CD4-positive, CD25-positive, alpha-beta regulatory T cell (primary cell): ENCODE measurements at regions not wholly inside any gene's neighbourhood (a gene's known extent, or its start where the extent isn't known, plus 50 kb on each side); places are given as distances from the start of the nearest gene placed in this dataset.

Source experiments
- ATAC-seq, 2 donors: fragments of 150-1000 bp; cut with Tn5 transposase; one replicate each; pipeline ENCODE4 v1.10.0; 2021; ENCODE audit warnings: low read depth in 2 of 2, moderate number of reproducible peaks in 2 of 2, moderate library complexity in 1 of 2
- DNase-seq, 3 donors: peaks; one replicate each; pipeline versions ENCODE4 v3.0.0 to v3.0.0-alpha.2; 2012 to 2022; ENCODE audit warnings: mixed read lengths in 1 of 3
- H3K27ac ChIP-seq: one replicate; pipeline ENCODE4 v1.7.0; 2013; ENCODE audit warnings: mild to moderate bottlenecking, low read length; ENCODE audit not compliant: insufficient read depth, poor library complexity, severe bottlenecking
- H3K27me3 ChIP-seq: one replicate; pipeline ENCODE4 v1.7.0; 2013; ENCODE audit warnings: low read length; ENCODE audit not compliant: control insufficient read depth, insufficient read depth
- H3K36me3 ChIP-seq: one replicate; pipeline ENCODE4 v1.7.0; 2013; ENCODE audit warnings: mild to moderate bottlenecking, low read length, moderate library complexity; ENCODE audit not compliant: control insufficient read depth, insufficient read depth
- H3K4me1 ChIP-seq: 2 replicates; pipeline ENCODE4 v1.7.0; 2013; ENCODE audit warnings: mild to moderate bottlenecking, low read length; ENCODE audit not compliant: insufficient read depth, control insufficient read depth, poor library complexity, severe bottlenecking
- H3K4me3 ChIP-seq: one replicate; pipeline ENCODE4 v1.7.0; 2013; ENCODE audit warnings: low read depth, mild to moderate bottlenecking, low read length, moderate library complexity
- H3K9me3 ChIP-seq, 2 experiments: 1 replicate in 1 of 2; 2 replicates in 1 of 2; pipeline ENCODE4 v1.7.0; 2013; ENCODE audit warnings: low read length in 2 of 2, mild to moderate bottlenecking in 1 of 2, moderate library complexity in 1 of 2; ENCODE audit not compliant: control insufficient read depth in 2 of 2
- H3K27ac Mint-ChIP-seq, 3 donors: one replicate each; pipeline ENCODE4 v1.8.0; 2020 to 2022; ENCODE audit warnings: mild to moderate bottlenecking in 3 of 3, mixed read lengths in 3 of 3, moderate library complexity in 2 of 3
- H3K27me3 Mint-ChIP-seq: one replicate; pipeline ENCODE4 v1.8.0; 2022; ENCODE audit warnings: mild to moderate bottlenecking, mixed read lengths
- H3K36me3 Mint-ChIP-seq: one replicate; pipeline ENCODE4 v1.8.0; 2020; ENCODE audit warnings: mixed read lengths
- H3K4me1 Mint-ChIP-seq, 4 donors: one replicate each; pipeline ENCODE4 v1.8.0; 2020 to 2022; ENCODE audit warnings: mixed read lengths in 4 of 4, mild to moderate bottlenecking in 1 of 4
- H3K4me3 Mint-ChIP-seq, 4 donors: one replicate each; pipeline ENCODE4 v1.8.0; 2020 to 2022; ENCODE audit warnings: mild to moderate bottlenecking in 4 of 4, mixed read lengths in 4 of 4, moderate library complexity in 3 of 4
- H3K9me3 Mint-ChIP-seq, 7 donors: one replicate each; pipeline ENCODE4 v1.8.0; 2020 to 2022; ENCODE audit warnings: mixed read lengths in 7 of 7, mild to moderate bottlenecking in 3 of 7, moderate library complexity in 2 of 7

GRCh38 chr11:112656772-112657428 is 304.3 kb upstream of the NCAM1 start:
- Histone ChIP-seq H3K27me3 (no peaks in the 10 kb centered on the region), H3K4me1 (no peaks in the 10 kb centered on the region), H3K4me3 (no peak overlapping the region), H3K9me3 (no peaks in the 10 kb centered on the region), H3K36me3 (no peaks in the 10 kb centered on the region), H3K27ac (no peak overlapping the region)
- Mint-ChIP-seq H3K9me3 (peaks cover 0 to 1% (median 0%) of the 10 kb centered on the region in 7 donors), H3K27me3 (no peaks in the 10 kb centered on the region), H3K27ac (no peak overlapping the region), H3K4me1 (no peaks in the 10 kb centered on the region), H3K4me3 (no peak overlapping the region), H3K36me3 (no peaks in the 10 kb centered on the region)
- ATAC-seq: no peak
- DNase-seq: no peak

- no peaks in the 10 kb centered on the region for H3K9me3 ChIP-seq
- Mint-ChIP-seq H3K4me3 (no peak overlapping the region), H3K27me3 (no peaks in the 10 kb centered on the region), H3K9me3 (peaks cover 0 to 1% (median 0%) of the 10 kb centered on the region in 7 donors), H3K27ac (no peak overlapping the region), H3K4me1 (no peaks in the 10 kb centered on the region), H3K36me3 (no peaks in the 10 kb centered on the region)
- H3K36me3 ChIP-seq: no peaks in the 10 kb centered on the region
- ATAC-seq (no peak), DNase-seq (no peak)
- H3K4me3 ChIP-seq: no peak overlapping the region
- no peaks in the 10 kb centered on the region for H3K27me3 ChIP-seq
- H3K27ac ChIP-seq: no peak overlapping the region
- no peaks in the 10 kb centered on the region for H3K4me1 ChIP-seq
Measured at GRCh38 chr11:112658431-112658878, 302.8 kb upstream of the NCAM1 start.

GRCh38 chr11:112661146-112661545 is 300.1 kb upstream of the NCAM1 start:
- H3K27me3 ChIP-seq: no peaks in the 10 kb centered on the region
- Mint-ChIP-seq H3K4me3 (no peak overlapping the region), H3K9me3 (peaks cover 0 to 3% (median 0%) of the 10 kb centered on the region in 7 donors), H3K27ac (no peak overlapping the region), H3K36me3 (no peaks in the 10 kb centered on the region), H3K27me3 (no peaks in the 10 kb centered on the region), H3K4me1 (no peaks in the 10 kb centered on the region)
- H3K27ac ChIP-seq: no peak overlapping the region
- no peak for ATAC-seq
- no peaks in the 10 kb centered on the region for H3K4me1 ChIP-seq
- no peaks in the 10 kb centered on the region for H3K9me3 ChIP-seq
- H3K4me3 ChIP-seq: no peak overlapping the region
- H3K36me3 ChIP-seq: no peaks in the 10 kb centered on the region
- DNase-seq: no peak

- Histone ChIP-seq H3K4me1 (no peaks in the 10 kb centered on the region), H3K9me3 (no peaks in the 10 kb centered on the region), H3K36me3 (no peaks in the 10 kb centered on the region), H3K27ac (no peak overlapping the region), H3K4me3 (no peak overlapping the region), H3K27me3 (no peaks in the 10 kb centered on the region)
- no peaks in the 10 kb centered on the region for H3K36me3 Mint-ChIP-seq
- H3K27ac Mint-ChIP-seq: no peak overlapping the region
- H3K4me1 Mint-ChIP-seq: no peaks in the 10 kb centered on the region
- H3K27me3 Mint-ChIP-seq: no peaks in the 10 kb centered on the region
- peaks cover 0 to 3% (median 0%) of the 10 kb centered on the region in 7 donors for H3K9me3 Mint-ChIP-seq
- DNase-seq (no peak), ATAC-seq (no peak)
- H3K4me3 Mint-ChIP-seq: no peak overlapping the region
Measured at GRCh38 chr11:112661571-112661970, 299.6 kb upstream of the NCAM1 start.

- Histone ChIP-seq H3K27me3 (no peaks in the 10 kb centered on the region), H3K9me3 (no peaks in the 10 kb centered on the region), H3K4me1 (no peaks in the 10 kb centered on the region), H3K4me3 (no peak overlapping the region), H3K36me3 (no peaks in the 10 kb centered on the region), H3K27ac (no peak overlapping the region)
- Mint-ChIP-seq H3K9me3 (peaks cover 0 to 3% (median 0%) of the 10 kb centered on the region in 7 donors), H3K27me3 (no peaks in the 10 kb centered on the region), H3K4me1 (no peaks in the 10 kb centered on the region), H3K27ac (no peak overlapping the region), H3K36me3 (no peaks in the 10 kb centered on the region), H3K4me3 (no peak overlapping the region)
- ATAC-seq (no peak), DNase-seq (no peak)
Measured at GRCh38 chr11:112662554-112662953, 298.7 kb upstream of the NCAM1 start.

- ATAC-seq: no peak
- Histone ChIP-seq H3K27ac (no peak overlapping the region), H3K4me1 (no peaks in the 10 kb centered on the region), H3K27me3 (no peaks in the 10 kb centered on the region), H3K4me3 (no peak overlapping the region), H3K36me3 (no peaks in the 10 kb centered on the region), H3K9me3 (no peaks in the 10 kb centered on the region)
- no peak overlapping the region for H3K4me3 Mint-ChIP-seq
- no peaks in the 10 kb centered on the region for H3K36me3 Mint-ChIP-seq
- no peak for DNase-seq
- H3K27ac Mint-ChIP-seq: no peak overlapping the region
- H3K9me3 Mint-ChIP-seq: peaks cover 0 to 3% (median 0%) of the 10 kb centered on the region in 7 donors
- no peaks in the 10 kb centered on the region for H3K4me1 Mint-ChIP-seq
- no peaks in the 10 kb centered on the region for H3K27me3 Mint-ChIP-seq
Measured at GRCh38 chr11:112663947-112664634, 297.1 kb upstream of the NCAM1 start.

GRCh38 chr11:112665291-112665690 is 295.9 kb upstream of the NCAM1 start:
- Mint-ChIP-seq H3K27me3 (no peaks in the 10 kb centered on the region), H3K4me1 (no peaks in the 10 kb centered on the region)

GRCh38 chr11:112666253-112666652 is 295.0 kb upstream of the NCAM1 start:
- Mint-ChIP-seq H3K4me3 (no peak overlapping the region), H3K36me3 (no peaks in the 10 kb centered on the region), H3K4me1 (no peaks in the 10 kb centered on the region), H3K27ac (no peak overlapping the region), H3K27me3 (no peaks in the 10 kb centered on the region), H3K9me3 (peaks cover 0 to 3% (median 0%) of the 10 kb centered on the region in 7 donors)
- no peak for DNase-seq
- Histone ChIP-seq H3K27ac (no peak overlapping the region), H3K27me3 (no peaks in the 10 kb centered on the region), H3K4me1 (no peaks in the 10 kb centered on the region), H3K4me3 (no peak overlapping the region), H3K9me3 (no peaks in the 10 kb centered on the region), H3K36me3 (no peaks in the 10 kb centered on the region)
- ATAC-seq: no peak

More at GRCh38 chr11:112665291-112665690, 295.9 kb upstream of the NCAM1 start:
- Mint-ChIP-seq H3K27ac (no peak overlapping the region), H3K4me3 (no peak overlapping the region), H3K9me3 (peaks cover 0 to 3% (median 0%) of the 10 kb centered on the region in 7 donors), H3K36me3 (no peaks in the 10 kb centered on the region)
- no peak overlapping the region for H3K4me3 ChIP-seq
- H3K9me3 ChIP-seq: no peaks in the 10 kb centered on the region
- no peaks in the 10 kb centered on the region for H3K27me3 ChIP-seq
- H3K4me1 ChIP-seq: no peaks in the 10 kb centered on the region
- DNase-seq (no peak), ATAC-seq (no peak)
- no peaks in the 10 kb centered on the region for H3K36me3 ChIP-seq
- H3K27ac ChIP-seq: no peak overlapping the region
